GM12865 (cell line): ENCODE measurements at regions not wholly inside any gene's neighbourhood (a gene's known extent, or its start where the extent isn't known, plus 50 kb on each side); places are given as distances from the start of the nearest gene placed in this dataset.

ENCODE experiments used
- DNase-seq: peaks from one replicate; pipeline ENCODE4 v3.0.0; 2010; ENCODE audit warnings: low read depth
- H3K4me3 ChIP-seq: 2 replicates; pipeline ENCODE4 v1.5.1; 2011; ENCODE audit warnings: mild to moderate bottlenecking, low read depth, low read length, control low read depth
- CTCF ChIP-seq: IDR thresholded peaks from 2 replicates; pipeline ENCODE4 v1.5.1; 2011; ENCODE audit warnings: low read length, control low read depth, low read depth, inconsistent platforms; ENCODE audit not compliant: insufficient read depth; ENCODE audit errors: missing control alignments

GRCh38 chr3:117893638-117894037, 1141.0 kb downstream of the IGSF11 start:
- TF ChIP-seq CTCF: no peak
- no peak for DNase-seq
- H3K4me3 ChIP-seq: no peak overlapping the region

GRCh38 chr3:117898722-117899522, 1135.7 kb downstream of the IGSF11 start:
- H3K4me3 ChIP-seq: no peak overlapping the region
- DNase-seq: peak; percentile 23
- TF ChIP-seq CTCF: peak; percentile 50

- TF ChIP-seq CTCF: no peak
- no peak for DNase-seq
- no peak overlapping the region for H3K4me3 ChIP-seq
Observed at GRCh38 chr3:117903226-117903625, 1131.4 kb downstream of the IGSF11 start.

- H3K4me3 ChIP-seq: no peak overlapping the region
- TF ChIP-seq CTCF: no peak
- no peak for DNase-seq
Observed at GRCh38 chr3:117910820-117911521, 1123.7 kb downstream of the IGSF11 start.

GRCh38 chr3:117912352-117912751, 1122.3 kb downstream of the IGSF11 start:
- no peak overlapping the region for H3K4me3 ChIP-seq
- TF ChIP-seq CTCF: no peak
- DNase-seq: no peak

- H3K4me3 ChIP-seq: no peak overlapping the region
- DNase-seq: no peak
- TF ChIP-seq CTCF: no peak
Observed at GRCh38 chr3:117914540-117915100, 1120.0 kb downstream of the IGSF11 start.

- no peak for DNase-seq
- H3K4me3 ChIP-seq: no peak overlapping the region
- no peak for TF ChIP-seq CTCF
Observed at GRCh38 chr3:117916839-117917238, 1117.8 kb downstream of the IGSF11 start.
